HCT116 (cell line): ENCODE measurements at regions not wholly inside any gene's neighbourhood (a gene's known extent, or its start where the extent isn't known, plus 50 kb on each side); places are given as distances from the start of the nearest gene placed in this dataset.

Experiments
- ATAC-seq: fragments of 200-7000 bp; cut with Tn5 transposase; 2 replicates; pipeline ENCODE4 v1.9.1; 2020; ENCODE audit warnings: mild to moderate bottlenecking, moderate library complexity
- BruUV-seq: library from RNA; stranded (reverse); fragments of 400-500 nt; replicated peaks from 2 replicates; lab custom pipeline; 2021; lab: Mats Ljungman, UMichigan
- CTCF ChIA-PET: fragments of 300-600 bp; sonication (Branson Sonifier 250); formaldehyde crosslinking; loops from one replicate; lab custom pipeline; 2021; ENCODE audit warnings: antibody characterized with exemption; lab: Charles Lee
- POLR2A ChIA-PET: fragments of 300-600, 350-600 bp; sonication (Branson Sonifier 250); formaldehyde crosslinking; loops from one replicate; lab custom pipeline; 2021; ENCODE audit warnings: antibody characterized with exemption; lab: Charles Lee
- RAD21 ChIA-PET, 2 experiments: fragments of 300-600 bp; sonication (Branson Sonifier 250); formaldehyde crosslinking; loops; one replicate each; lab custom pipeline; 2023; ENCODE audit warnings: low total read pairs in 2 of 2; ENCODE audit not compliant: uncharacterized antibody in 2 of 2, unreplicated experiment in 2 of 2, low non-redundant PET in 1 of 2; lab: Charles Lee
- DNase-seq: peaks from one replicate; pipeline ENCODE4 v3.0.0-alpha.2; 2010; ENCODE audit warnings: low read depth, low spot score
- H2AFZ ChIP-seq: fragments of 200-600 bp; shearing (Covaris generic), sonication (generic); 2 replicates; pipeline ENCODE4 v1.6.1; 2017; ENCODE audit warnings: low read depth, mixed run types, mixed read lengths, antibody characterized with exemption, low read length; ENCODE audit not compliant: poor library complexity, severe bottlenecking
- H3K27ac ChIP-seq: 2 replicates; pipeline ENCODE4 v1.5.1; 2012; ENCODE audit warnings: low read depth, low read length
- H3K27me3 ChIP-seq: fragments of 200-600 bp; sonication (generic); 2 replicates; pipeline ENCODE4 v1.6.1; 2016; ENCODE audit warnings: mixed run types, low read length, mixed read lengths; ENCODE audit not compliant: insufficient read depth
- H3K36me3 ChIP-seq, 2 experiments: fragments of 200-500 bp in 1 of 2; fragments of 200-600 bp in 1 of 2; sonication (Bioruptor generic) in 1 of 2; sonication (generic) in 1 of 2; 2 replicates each; pipeline versions ENCODE4 v1.5.1 to v1.6.1; 2014 to 2016; ENCODE audit warnings: low read length in 2 of 2, inconsistent platforms in 1 of 2, mixed read lengths in 1 of 2, mixed run types in 1 of 2; ENCODE audit not compliant: insufficient read depth in 2 of 2, control insufficient read depth in 1 of 2
- H3K4me1 ChIP-seq, 2 experiments: fragments of 200-600 bp in 1 of 2; sonication (generic) in 1 of 2; 2 replicates each; pipeline versions ENCODE4 v1.5.1 to v1.6.1; 2012 to 2017; ENCODE audit warnings: low read length in 2 of 2, inconsistent platforms in 1 of 2, mild to moderate bottlenecking in 1 of 2, mixed read lengths in 1 of 2, mixed run types in 1 of 2, moderate library complexity in 1 of 2; ENCODE audit not compliant: insufficient read depth in 2 of 2, control insufficient read depth in 1 of 2
- H3K4me2 ChIP-seq: fragments of 200-600 bp; sonication (generic); 2 replicates; pipeline ENCODE4 v1.6.1; 2017; ENCODE audit warnings: mixed run types, low read length, mixed read lengths
- H3K4me3 ChIP-seq, 2 experiments: fragments of 200-600 bp in 1 of 2; sonication (generic) in 1 of 2; replicated peaks in 1 of 2; 2 replicates each; pipeline ENCODE4 v1.5.1; 2011 to 2016; ENCODE audit warnings: low read length in 2 of 2, control low read depth in 1 of 2, low read depth in 1 of 2, mild to moderate bottlenecking in 1 of 2, mixed read lengths in 1 of 2, mixed run types in 1 of 2
- H3K79me2 ChIP-seq: fragments of 200-600 bp; sonication (generic); 2 replicates; pipeline ENCODE4 v1.6.1; 2017; ENCODE audit warnings: mild to moderate bottlenecking, mixed run types, low read length, moderate library complexity, mixed read lengths; ENCODE audit not compliant: insufficient read depth
- H3K9ac ChIP-seq: fragments of 200-600 bp; sonication (generic); 2 replicates; pipeline ENCODE4 v1.6.1; 2016; ENCODE audit warnings: low read length, mixed read lengths
- H3K9me2 ChIP-seq: fragments of 200-600 bp; sonication (generic), shearing (Covaris generic); 2 replicates; pipeline ENCODE4 v1.6.1; 2017; ENCODE audit warnings: mixed run types, mild to moderate bottlenecking, moderate library complexity; ENCODE audit not compliant: insufficient read depth
- H3K9me3 ChIP-seq, 2 experiments: fragments of 200-500 bp in 1 of 2; fragments of 200-600 bp in 1 of 2; sonication (Bioruptor generic) in 1 of 2; sonication (generic) in 1 of 2; 2 replicates each; pipeline ENCODE4 v1.6.1; 2014 to 2017; ENCODE audit warnings: low read length in 2 of 2, mixed read lengths in 2 of 2, inconsistent platforms in 1 of 2, low read depth in 1 of 2, mild to moderate bottlenecking in 1 of 2, mixed run types in 1 of 2, moderate library complexity in 1 of 2; ENCODE audit not compliant: control insufficient read depth in 1 of 2, insufficient read depth in 1 of 2
- H4K20me1 ChIP-seq: fragments of 200-600 bp; sonication (generic), shearing (Covaris generic); 2 replicates; pipeline ENCODE4 v1.6.1; 2017; ENCODE audit warnings: mixed run types, mild to moderate bottlenecking, moderate library complexity; ENCODE audit not compliant: insufficient read depth
- CEBPB ChIP-seq: IDR thresholded peaks from 2 replicates; pipeline ENCODE4 v1.6.1; 2012; ENCODE audit warnings: low read depth
- CTCF ChIP-seq, 3 experiments: fragments of 200-600 bp in 1 of 3; sonication (generic) in 1 of 3; IDR thresholded peaks in 2 of 3; conservative IDR thresholded peaks in 1 of 3; 2 replicates each; pipeline ENCODE4 v1.5.1; 2012 to 2017; ENCODE audit warnings: low read depth in 2 of 3, low read length in 2 of 3, antibody characterized with exemption in 1 of 3, borderline replicate concordance in 1 of 3, control low read depth in 1 of 3, mild to moderate bottlenecking in 1 of 3, mixed read lengths in 1 of 3, mixed run types in 1 of 3, moderate library complexity in 1 of 3; ENCODE audit not compliant: insufficient read depth in 1 of 3
- ELF1 ChIP-seq: IDR thresholded peaks from 2 replicates; pipeline ENCODE4 v1.6.1; 2012; ENCODE audit warnings: low read depth, borderline replicate concordance
- EZH2 ChIP-seq: fragments of 200-600 bp; sonication (generic); IDR thresholded peaks from 2 replicates; pipeline ENCODE4 v1.6.1; 2017; ENCODE audit warnings: antibody characterized with exemption, mixed run types
- EZH2phosphoT487 ChIP-seq: fragments of 200-600 bp; IDR thresholded peaks from 2 replicates; pipeline ENCODE4 v1.6.1; 2018; ENCODE audit warnings: antibody characterized with exemption, borderline replicate concordance
- FOSL1 ChIP-seq: IDR thresholded peaks from 2 replicates; pipeline ENCODE4 v1.6.1; 2012; ENCODE audit warnings: low read depth
- POLR2A ChIP-seq: IDR thresholded peaks from 2 replicates; pipeline ENCODE4 v1.7.0; 2011; ENCODE audit warnings: borderline replicate concordance; ENCODE audit not compliant: insufficient read depth, insufficient read length; ENCODE audit errors: extremely low read depth
- POLR2AphosphoS5 ChIP-seq: IDR thresholded peaks from 2 replicates; pipeline ENCODE4 v1.6.1; 2011; ENCODE audit warnings: mild to moderate bottlenecking, low read depth, low read length, moderate library complexity
- SP1 ChIP-seq: IDR thresholded peaks from 2 replicates; pipeline ENCODE4 v1.6.1; 2012; ENCODE audit warnings: low read depth
- SRF ChIP-seq: IDR thresholded peaks from 2 replicates; pipeline ENCODE4 v1.6.1; 2012; ENCODE audit warnings: low read depth
- TCF7L2 ChIP-seq: IDR thresholded peaks from 2 replicates; pipeline ENCODE4 v1.7.0; 2011; ENCODE audit warnings: borderline replicate concordance, inconsistent platforms; ENCODE audit not compliant: insufficient read depth, insufficient read length; ENCODE audit errors: extremely low read depth
- ZFX ChIP-seq: fragments of 450-650 bp; IDR thresholded peaks from 2 replicates; pipeline ENCODE4 v1.6.1; 2017
- intact Hi-C: fragments of 100-400 bp; cut with micrococcal nuclease; formaldehyde crosslinking; loops from 2 replicates; pipeline ENCODE4 v1.10.0; 2022
- TF ChIP-seq, protein P1 (sequence below): IDR thresholded peaks from 2 replicates; pipeline ENCODE4 v1.6.1; 2012

DNA sequence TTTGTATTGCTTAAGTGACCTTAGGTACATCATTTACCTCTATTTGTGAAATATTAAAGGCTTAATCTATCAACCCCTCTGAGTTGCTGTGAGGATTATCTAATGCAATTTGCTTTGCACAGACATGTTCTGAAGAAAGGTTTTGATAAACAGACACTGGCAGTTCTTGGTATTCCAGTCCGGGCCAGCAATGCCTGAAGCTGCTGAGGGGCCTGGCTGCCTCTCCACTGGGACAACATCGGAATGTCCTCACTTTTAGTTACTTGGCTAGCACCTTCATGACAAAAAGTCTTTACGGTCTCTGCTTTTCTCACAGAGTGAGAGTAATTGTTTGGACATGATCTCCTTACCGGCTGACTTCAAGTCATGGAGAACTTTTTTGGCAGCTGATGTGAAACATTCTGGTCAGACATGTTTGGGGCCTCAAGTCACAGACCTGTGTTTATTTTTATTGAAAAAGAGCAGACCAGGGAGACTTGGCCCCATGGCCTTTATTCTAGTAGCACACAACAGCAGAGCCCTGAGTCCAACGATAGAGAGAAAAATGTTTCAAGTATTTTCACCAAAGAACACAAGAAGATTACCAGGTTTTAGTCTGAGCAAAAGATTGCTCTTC is 1112.3 kb upstream of the FANCL start:
- POLR2A ChIA-PET, result no interaction called here
- Histone ChIP-seq H3K9me2 (no peaks in the 10 kb centered on the region), H3K79me2 (no peaks in the 10 kb centered on the region), H4K20me1 (no peaks in the 10 kb centered on the region), H2AFZ (no peak overlapping the region), H3K4me3 (no peak overlapping the region), H3K27ac (no peak overlapping the region), H3K27me3 (no peaks in the 10 kb centered on the region), H3K4me2 (no peak overlapping the region), H3K36me3 (no peaks in the 10 kb centered on the region), H3K9ac (no peak overlapping the region), H3K4me1 (no peaks in the 10 kb centered on the region), H3K9me3 (0 out of 4 replicates have a peak, but pooled peaks cover 0 to 4% of the 10 kb centered on the region in 2 experiments)
- DNase-seq (no peak), ATAC-seq (no peak)
- intact Hi-C loops, result no loop called here
- BruUV-seq, result no TSS peak
- CTCF ChIA-PET, result no interaction called here
- no peak for TF ChIP-seq SP1
- no peak for TF ChIP-seq EZH2
- TF ChIP-seq TCF7L2, result no peak
- TF ChIP-seq, protein P1, sequence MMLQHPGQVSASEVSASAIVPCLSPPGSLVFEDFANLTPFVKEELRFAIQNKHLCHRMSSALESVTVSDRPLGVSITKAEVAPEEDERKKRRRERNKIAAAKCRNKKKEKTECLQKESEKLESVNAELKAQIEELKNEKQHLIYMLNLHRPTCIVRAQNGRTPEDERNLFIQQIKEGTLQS, result no peak
- no peak for TF ChIP-seq FOSL1
- TF ChIP-seq ZFX, result no peak
- TF ChIP-seq ELF1, result no peak
- TF ChIP-seq EZH2phosphoT487, result no peak
- no peak for TF ChIP-seq SRF
- TF ChIP-seq CTCF (IDR thresholded peaks at IDR 0.05 in 2 of 3, conservative IDR thresholded peaks at IDR 0.05 in 1 of 3; ENCODE audit: borderline replicate concordance in 1 of 3, insufficient read depth in 1 of 3, low read depth in 2 of 3, low read length in 2 of 3), result no peak
- TF ChIP-seq POLR2AphosphoS5, result no peak
- TF ChIP-seq CEBPB, result no peak
- no peak for TF ChIP-seq POLR2A
- RAD21 ChIA-PET, result no interaction called here
